Neuron (in vitro differentiated cells): ENCODE measurements at regions not wholly inside any gene's neighbourhood (a gene's known extent, or its start where the extent isn't known, plus 50 kb on each side); places are given as distances from the start of the nearest gene placed in this dataset.
"Not testable (repeated sequence)": the region's sequence is repeated elsewhere in the genome, so short reads cannot be mapped to it uniquely, and the experiment has no call there.

Experiments used
- H2AFZ ChIP-seq: one replicate; pipeline ENCODE4 v1.6.1; 2013; ENCODE audit warnings: low read depth, mild to moderate bottlenecking, inconsistent platforms, low read length, moderate library complexity
- H3K27me3 ChIP-seq: one replicate; pipeline ENCODE4 v1.6.1; 2013; ENCODE audit warnings: low read length; ENCODE audit not compliant: insufficient read depth
- H3K36me3 ChIP-seq: one replicate; pipeline ENCODE4 v1.6.1; 2013; ENCODE audit warnings: low read length; ENCODE audit not compliant: insufficient read depth
- H3K4me1 ChIP-seq: one replicate; pipeline ENCODE4 v1.6.1; 2013; ENCODE audit warnings: low read length; ENCODE audit not compliant: insufficient read depth
- H3K4me3 ChIP-seq: 2 replicates; pipeline ENCODE4 v1.5.1; 2013; ENCODE audit warnings: mild to moderate bottlenecking, low read length, moderate library complexity
- H3K9me3 ChIP-seq: one replicate; pipeline ENCODE4 v1.6.1; 2013; ENCODE audit warnings: low read length

DNA sequence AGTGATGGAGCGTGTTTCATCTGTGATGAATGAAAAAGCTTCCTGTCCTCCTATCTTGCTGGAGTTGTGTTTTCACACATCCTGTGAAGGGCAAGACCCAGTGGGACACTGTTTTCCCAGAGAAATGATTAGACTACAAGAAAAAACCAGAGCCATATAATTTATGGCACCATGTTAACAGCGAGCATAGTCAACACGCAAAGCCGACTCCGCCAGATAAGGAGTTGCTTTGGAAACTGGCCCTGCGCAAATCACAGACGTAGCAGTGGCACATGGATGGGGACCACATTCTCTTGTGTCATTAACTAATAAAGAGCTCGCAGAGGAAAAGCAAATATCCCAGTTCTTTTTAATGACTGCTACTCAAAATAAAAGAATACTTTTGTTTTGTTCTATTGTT lies 471.2 kb upstream of the RUNX1 start:
- Histone ChIP-seq H3K9me3 (no peaks in the 10 kb centered on the region), H2AFZ (no peak overlapping the region), H3K4me1 (no peaks in the 10 kb centered on the region), H3K27me3 (no peaks in the 10 kb centered on the region), H3K4me3 (no peak overlapping the region), H3K36me3 (no peaks in the 10 kb centered on the region)

DNA sequence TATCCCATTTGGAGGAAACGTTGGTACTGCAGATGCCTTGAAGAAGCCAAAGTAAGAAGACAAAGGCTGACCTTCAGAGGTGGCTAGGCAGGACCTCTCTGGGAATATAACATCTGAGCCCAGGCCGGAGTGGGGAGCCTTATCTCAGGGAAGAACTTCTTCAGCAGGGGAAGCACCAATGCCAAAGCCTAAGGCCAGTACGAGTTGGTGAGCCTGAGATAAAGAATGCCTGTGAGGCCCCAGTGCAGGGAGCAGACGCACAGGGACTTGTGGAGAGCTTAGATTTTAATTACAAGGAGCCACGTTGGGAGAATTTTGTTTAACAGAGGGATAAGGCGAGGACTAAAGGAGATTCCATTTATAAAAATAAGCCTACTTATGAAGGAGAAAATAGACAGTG lies 468.8 kb upstream of the RUNX1 start:
- H3K4me1 ChIP-seq: no peaks in the 10 kb centered on the region
- no peak overlapping the region for H3K4me3 ChIP-seq
- no peak overlapping the region for H2AFZ ChIP-seq
- H3K27me3 ChIP-seq: no peaks in the 10 kb centered on the region
- no peaks in the 10 kb centered on the region for H3K36me3 ChIP-seq
- H3K9me3 ChIP-seq: no peaks in the 10 kb centered on the region

DNA sequence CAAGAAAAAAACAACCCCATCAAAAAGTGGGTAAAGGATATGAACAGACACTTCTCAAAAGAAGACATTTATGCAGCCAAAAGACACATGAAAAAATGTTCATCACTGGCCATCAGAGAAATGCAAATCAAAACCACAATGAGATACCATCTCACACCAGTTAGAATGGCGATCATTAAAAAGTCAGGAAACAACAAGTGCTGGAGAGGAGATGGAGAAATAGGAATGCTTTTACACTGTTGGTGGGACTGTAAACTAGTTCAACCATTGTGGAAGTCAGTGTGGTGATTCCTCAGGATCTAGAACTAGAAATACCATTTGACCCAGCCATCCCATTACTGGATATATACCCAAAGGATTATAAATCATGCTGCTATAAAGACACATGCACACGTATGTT lies 467.2 kb upstream of the RUNX1 start:
- not testable (repeated sequence) for H3K9me3 ChIP-seq, H3K36me3 ChIP-seq, H3K27me3 ChIP-seq, H3K4me3 ChIP-seq, H2AFZ ChIP-seq, H3K4me1 ChIP-seq

DNA sequence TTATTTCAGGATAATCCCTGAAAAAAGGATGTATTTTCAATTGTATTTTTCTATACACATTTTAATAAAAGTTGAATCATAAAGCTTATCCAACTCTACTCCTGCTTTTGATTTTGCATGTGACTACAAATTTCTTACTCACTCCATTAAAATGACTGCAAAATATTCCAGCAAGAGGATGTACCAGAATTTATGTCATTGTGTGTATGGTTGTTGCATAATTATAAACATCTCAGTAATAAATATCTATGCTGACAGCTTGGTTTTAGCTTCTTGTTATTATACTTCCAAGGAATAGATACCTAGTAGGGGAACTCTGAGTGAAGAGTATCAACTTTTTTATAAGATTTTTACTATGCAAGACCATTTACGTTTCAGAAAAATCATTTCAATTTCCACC lies 463.2 kb upstream of the RUNX1 start:
- no peaks in the 10 kb centered on the region for H3K27me3 ChIP-seq
- H3K9me3 ChIP-seq: no peaks in the 10 kb centered on the region
- no peak overlapping the region for H3K4me3 ChIP-seq
- no peaks in the 10 kb centered on the region for H3K4me1 ChIP-seq
- no peaks in the 10 kb centered on the region for H3K36me3 ChIP-seq
- H2AFZ ChIP-seq: no peak overlapping the region

DNA sequence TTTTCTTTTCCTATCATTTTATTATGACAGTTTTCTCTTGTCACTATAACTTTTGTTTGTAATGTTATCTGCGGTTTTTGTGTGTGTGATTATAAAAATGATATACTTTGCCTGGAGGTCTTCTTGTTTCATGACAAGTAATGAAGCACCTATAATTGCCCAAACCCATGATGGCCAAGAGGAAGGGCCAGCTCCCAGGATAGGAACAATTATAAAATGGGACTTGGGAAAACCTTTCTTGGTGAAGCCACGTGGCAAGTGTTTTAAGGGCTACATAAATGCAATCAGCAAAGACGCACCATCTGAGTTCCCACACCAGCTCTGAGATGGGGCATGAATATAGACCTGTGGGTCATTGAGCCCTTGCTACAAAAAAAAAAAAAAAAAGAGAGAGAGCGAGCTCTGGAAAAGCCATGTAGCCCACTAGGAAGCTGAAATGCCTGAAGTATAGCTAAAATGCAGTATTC lies 462.6 kb upstream of the RUNX1 start:
- Histone ChIP-seq H2AFZ (no peak overlapping the region), H3K9me3 (no peaks in the 10 kb centered on the region)

DNA sequence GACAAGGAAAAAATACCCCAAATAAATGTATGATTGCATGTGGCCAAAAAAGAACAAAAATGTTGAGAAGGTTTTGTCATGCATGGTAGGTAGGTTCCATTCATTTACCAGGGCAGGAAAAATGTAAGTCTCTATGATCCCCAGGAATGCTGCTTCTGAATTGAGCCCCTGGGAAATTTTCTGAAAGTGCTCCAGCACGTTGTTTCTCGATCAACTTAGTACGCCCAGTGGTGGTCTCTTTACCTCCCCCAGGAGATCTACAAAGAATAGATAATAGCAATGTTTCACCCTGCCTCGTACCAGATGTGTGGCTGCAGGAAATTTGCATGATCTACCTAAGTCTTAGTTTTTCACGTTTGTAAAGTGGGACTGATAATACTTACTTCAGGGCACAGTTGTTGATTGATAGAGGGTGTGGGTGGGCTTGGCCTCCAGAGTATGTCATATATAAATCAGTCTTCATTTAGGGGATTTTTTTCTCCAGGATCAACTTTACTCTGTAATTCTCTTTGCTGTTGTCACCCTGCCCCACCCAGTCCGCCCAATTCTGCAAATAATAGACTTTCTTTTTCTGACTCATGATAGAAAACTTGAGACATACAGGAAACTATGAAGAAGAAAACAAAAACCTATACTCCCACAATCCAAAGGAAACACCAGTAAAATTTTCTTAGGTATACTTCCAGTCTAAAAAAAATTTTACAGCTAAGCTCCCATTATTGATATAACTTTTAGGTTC lies 462.0 kb upstream of the RUNX1 start:
- Histone ChIP-seq H3K4me1 (no peaks in the 10 kb centered on the region), H2AFZ (no peak overlapping the region), H3K27me3 (no peaks in the 10 kb centered on the region), H3K36me3 (no peaks in the 10 kb centered on the region), H3K4me3 (no peak overlapping the region), H3K9me3 (no peaks in the 10 kb centered on the region)

More for the DNA sequence above, 462.6 kb upstream of the RUNX1 start:
- Histone ChIP-seq H3K4me1 (no peaks in the 10 kb centered on the region), H3K27me3 (no peaks in the 10 kb centered on the region), H3K36me3 (no peaks in the 10 kb centered on the region), H3K4me3 (no peak overlapping the region)

DNA sequence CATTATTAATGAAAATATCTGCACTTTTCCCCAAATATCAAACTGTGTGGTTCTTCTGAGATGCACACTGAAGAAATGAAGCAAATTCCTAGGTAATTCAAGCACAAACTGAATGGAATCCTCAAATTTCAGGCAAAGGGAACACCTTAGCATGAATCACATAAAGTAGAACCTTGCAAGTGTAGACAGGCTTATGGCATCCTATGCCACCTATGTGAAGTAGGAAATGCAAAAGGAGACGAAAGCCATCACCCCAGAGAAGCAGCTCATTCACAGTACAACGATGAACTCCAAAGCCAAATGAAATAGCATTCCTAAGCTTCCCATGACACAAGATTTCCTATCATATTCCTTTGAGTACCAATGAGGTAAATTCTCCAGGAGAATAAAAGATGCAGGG lies 461.2 kb upstream of the RUNX1 start:
- Histone ChIP-seq H3K4me1 (no peaks in the 10 kb centered on the region), H3K27me3 (no peaks in the 10 kb centered on the region), H2AFZ (no peak overlapping the region), H3K36me3 (no peaks in the 10 kb centered on the region), H3K9me3 (no peaks in the 10 kb centered on the region), H3K4me3 (no peak overlapping the region)

DNA sequence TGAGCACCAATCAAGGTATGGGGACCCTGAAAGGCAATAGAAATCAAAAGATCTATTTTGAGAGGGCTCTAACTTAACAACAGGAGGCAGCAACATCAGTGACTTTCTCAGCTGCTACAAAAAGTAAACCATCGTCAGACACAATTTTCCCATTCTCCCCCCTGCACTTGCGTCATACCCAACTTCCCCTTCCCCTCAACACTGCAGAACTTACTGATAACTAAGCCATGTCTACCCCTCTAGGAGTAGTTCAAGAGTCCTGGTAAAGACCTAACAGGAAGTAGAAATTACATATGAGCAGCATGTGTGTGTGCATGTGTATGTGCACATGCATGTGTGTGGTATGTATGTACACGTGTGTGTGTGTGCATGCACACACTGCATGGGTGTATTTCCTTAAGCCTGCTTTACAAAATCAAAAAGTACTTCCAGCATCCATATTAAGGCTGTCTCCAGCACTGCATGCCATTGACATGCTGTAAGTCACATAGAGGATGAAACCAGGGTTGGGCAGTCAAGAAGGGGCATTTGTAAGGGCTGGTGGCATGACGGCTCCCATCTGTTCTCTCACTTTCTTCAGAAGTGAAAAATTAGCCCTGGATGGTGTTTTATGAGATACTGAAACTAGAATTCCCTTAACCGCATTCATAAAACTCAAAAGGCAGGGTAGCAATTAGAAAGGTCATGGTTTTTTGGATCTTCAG lies 460.1 kb upstream of the RUNX1 start:
- no peaks in the 10 kb centered on the region for H3K27me3 ChIP-seq
- H3K9me3 ChIP-seq: no peaks in the 10 kb centered on the region
- H3K4me1 ChIP-seq: no peaks in the 10 kb centered on the region
- no peaks in the 10 kb centered on the region for H3K36me3 ChIP-seq
- no peak overlapping the region for H2AFZ ChIP-seq
- no peak overlapping the region for H3K4me3 ChIP-seq

DNA sequence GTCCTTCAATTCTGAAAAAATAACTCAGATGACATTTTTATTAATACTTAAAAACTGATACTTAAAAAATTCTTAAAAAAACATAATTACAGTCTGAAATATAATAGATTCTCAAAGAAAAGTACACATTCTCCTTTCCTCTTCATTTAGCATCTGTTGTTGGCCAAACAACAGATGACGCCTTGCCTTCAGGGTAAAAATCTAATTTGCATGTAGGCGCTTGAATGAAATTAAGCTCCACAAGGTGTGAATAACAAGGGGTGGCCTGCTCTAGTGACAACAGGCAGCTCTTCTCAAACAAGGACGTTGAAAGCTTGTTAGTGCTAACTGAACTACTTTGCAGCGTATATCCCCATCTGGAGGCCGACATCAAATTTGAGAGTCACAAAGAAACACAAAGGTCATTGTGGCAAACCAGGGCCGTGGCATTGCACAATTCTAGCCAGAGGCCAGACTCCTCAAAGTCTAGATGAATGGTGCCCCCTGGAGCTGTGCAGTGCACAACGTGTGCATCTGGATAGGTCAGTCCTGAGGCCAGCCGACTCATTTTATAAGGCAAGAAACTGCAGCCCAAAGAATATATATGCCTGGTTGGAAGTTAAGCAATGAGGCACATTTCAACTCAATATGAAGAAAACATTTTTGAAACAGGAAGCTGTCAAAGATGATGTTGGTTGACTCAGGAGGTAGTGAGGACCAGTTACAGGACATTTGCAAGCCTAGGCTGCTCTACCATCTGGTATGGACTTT lies 459.2 kb upstream of the RUNX1 start:
- H2AFZ ChIP-seq: no peak overlapping the region
- H3K27me3 ChIP-seq: peaks cover 3% of the 10 kb centered on the region
- H3K9me3 ChIP-seq: no peaks in the 10 kb centered on the region
- no peaks in the 10 kb centered on the region for H3K4me1 ChIP-seq
- H3K36me3 ChIP-seq: no peaks in the 10 kb centered on the region
- no peak overlapping the region for H3K4me3 ChIP-seq

DNA sequence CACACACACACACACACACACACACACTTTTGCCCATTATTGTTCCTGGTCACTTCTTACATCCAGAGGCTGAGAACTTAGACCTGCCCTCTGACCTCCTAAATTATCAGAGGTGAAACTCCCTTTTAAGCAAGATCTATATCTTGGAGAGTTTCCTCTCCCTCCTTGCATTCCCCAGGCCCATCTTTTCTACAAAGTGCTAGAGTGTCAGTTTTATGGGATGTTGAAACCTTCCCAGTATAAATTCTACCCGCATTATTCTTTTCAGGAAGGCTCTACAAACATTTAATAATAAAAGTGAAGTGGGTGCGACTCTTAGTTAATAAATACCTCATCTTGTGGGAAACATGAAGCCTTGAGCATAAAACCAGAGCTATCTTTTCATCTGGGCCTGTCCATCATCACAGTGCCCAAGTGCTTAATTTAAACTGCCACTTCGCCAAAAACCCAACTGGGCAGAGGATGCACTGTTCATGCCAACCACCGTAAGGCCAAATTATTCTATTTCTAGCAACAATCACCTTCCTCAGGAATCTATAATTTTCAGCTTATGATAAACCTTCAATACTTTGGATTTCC lies 458.2 kb upstream of the RUNX1 start:
- Histone ChIP-seq H3K4me3 (no peak overlapping the region), H3K36me3 (no peaks in the 10 kb centered on the region), H3K4me1 (no peaks in the 10 kb centered on the region), H3K9me3 (no peaks in the 10 kb centered on the region), H2AFZ (no peak overlapping the region), H3K27me3 (peaks cover 3% of the 10 kb centered on the region)

DNA sequence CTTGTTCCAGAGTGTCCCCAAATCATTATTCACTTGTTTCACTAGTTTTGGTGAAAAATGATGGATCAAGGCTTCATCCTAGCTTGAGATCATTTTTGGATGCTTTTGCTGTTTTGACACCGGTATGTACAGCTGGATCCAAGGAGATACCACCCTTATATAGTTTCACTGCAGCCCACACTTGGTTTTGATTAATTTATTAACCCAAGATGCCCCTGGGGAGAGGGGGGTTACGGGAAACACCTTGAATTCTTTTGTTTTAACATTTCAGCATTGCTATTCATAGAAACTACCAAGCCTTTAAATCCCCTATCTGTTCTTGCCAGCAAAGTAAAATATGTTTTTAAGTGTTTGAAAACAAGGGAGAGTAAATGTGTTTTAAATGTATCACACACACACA lies 457.7 kb upstream of the RUNX1 start:
- no peak overlapping the region for H2AFZ ChIP-seq
- H3K4me1 ChIP-seq: no peaks in the 10 kb centered on the region
- H3K4me3 ChIP-seq: no peak overlapping the region
- no peaks in the 10 kb centered on the region for H3K9me3 ChIP-seq
- peaks cover 3% of the 10 kb centered on the region for H3K27me3 ChIP-seq
- H3K36me3 ChIP-seq: no peaks in the 10 kb centered on the region

DNA sequence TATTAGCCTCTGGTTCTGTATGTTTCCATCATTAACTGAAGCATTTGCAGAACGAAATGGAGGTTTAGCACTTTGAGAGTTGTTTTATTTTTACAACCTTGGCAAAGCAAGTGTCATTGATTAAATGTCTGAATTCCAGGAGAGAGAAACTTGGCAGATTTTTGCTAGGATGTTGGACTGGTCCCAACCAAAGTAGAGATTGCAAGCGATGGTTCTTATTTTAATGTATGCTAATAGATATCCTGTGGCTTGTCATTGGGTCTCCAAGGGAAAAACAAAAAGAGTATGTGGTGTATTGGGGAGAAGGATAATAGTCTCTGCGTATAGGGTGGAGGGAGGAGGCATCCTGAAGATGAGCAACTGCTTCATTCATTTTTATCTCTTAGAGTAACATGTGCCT lies 457.2 kb upstream of the RUNX1 start:
- H2AFZ ChIP-seq: no peak overlapping the region
- no peaks in the 10 kb centered on the region for H3K4me1 ChIP-seq
- no peaks in the 10 kb centered on the region for H3K9me3 ChIP-seq
- H3K27me3 ChIP-seq: peaks cover 3% of the 10 kb centered on the region
- H3K36me3 ChIP-seq: no peaks in the 10 kb centered on the region
- H3K4me3 ChIP-seq: no peak overlapping the region

DNA sequence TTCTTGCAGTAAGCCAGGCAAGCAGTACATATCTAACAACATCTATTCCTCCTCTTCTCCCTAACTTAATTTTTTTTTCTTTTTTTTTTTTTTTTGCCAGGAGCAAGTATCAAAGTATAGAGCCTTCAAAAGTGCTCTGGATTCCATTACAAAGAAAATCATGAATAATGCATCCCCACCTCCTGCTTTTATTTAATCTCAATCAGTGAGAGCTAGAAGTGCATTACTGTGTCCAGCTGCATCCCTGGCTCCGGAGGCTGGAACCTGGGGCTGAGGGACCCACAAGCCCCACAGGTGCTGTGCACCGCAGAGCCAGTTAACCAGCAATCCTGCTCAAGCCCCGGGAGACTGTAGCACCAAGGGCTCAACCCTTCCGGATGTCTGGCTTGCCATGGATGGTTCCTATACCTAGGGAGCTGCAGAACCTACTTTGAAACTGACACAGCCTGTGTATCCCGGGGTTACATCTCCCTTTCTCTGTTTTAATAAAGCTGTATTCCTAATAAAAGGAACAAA lies 455.9 kb upstream of the RUNX1 start:
- Histone ChIP-seq H3K4me3 (no peak overlapping the region), H3K9me3 (no peaks in the 10 kb centered on the region), H3K36me3 (no peaks in the 10 kb centered on the region), H3K4me1 (no peaks in the 10 kb centered on the region), H3K27me3 (peaks cover 3% of the 10 kb centered on the region), H2AFZ (no peak overlapping the region)
